ENCODE measurements at regions not wholly inside any gene's neighbourhood (a gene's known extent, or its start where the extent isn't known, plus 50 kb on each side); places are given as distances from the start of the nearest gene placed in this dataset.

DNA sequence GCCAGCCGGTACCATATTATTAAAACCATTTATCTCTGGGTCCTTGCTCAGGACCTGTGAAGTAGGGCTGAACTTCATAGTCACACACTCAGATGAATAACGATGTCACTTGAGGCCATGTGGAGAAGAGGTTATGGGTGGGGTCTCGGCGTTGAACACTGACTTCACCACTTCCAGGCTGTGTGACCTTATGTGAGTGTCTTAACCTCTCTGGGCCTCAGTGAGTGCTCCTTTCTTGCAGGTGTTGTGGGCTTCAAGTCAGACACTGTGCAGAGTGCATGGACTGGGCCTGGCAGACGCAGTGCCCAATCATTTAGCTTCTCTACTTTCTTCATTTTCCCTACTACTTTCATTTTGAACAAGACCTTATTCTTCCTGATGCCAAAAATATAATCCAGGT lies 278.8 kb downstream of the PBX3 start:
- TF ChIP-seq, protein P1, sequence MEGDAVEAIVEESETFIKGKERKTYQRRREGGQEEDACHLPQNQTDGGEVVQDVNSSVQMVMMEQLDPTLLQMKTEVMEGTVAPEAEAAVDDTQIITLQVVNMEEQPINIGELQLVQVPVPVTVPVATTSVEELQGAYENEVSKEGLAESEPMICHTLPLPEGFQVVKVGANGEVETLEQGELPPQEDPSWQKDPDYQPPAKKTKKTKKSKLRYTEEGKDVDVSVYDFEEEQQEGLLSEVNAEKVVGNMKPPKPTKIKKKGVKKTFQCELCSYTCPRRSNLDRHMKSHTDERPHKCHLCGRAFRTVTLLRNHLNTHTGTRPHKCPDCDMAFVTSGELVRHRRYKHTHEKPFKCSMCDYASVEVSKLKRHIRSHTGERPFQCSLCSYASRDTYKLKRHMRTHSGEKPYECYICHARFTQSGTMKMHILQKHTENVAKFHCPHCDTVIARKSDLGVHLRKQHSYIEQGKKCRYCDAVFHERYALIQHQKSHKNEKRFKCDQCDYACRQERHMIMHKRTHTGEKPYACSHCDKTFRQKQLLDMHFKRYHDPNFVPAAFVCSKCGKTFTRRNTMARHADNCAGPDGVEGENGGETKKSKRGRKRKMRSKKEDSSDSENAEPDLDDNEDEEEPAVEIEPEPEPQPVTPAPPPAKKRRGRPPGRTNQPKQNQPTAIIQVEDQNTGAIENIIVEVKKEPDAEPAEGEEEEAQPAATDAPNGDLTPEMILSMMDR (IDR thresholded peaks at IDR 0.05; ENCODE audit: extremely low read depth in 1 of 2, insufficient read depth in 1 of 2, low read depth in 1 of 2, low read length in 2 of 2): no peak
- TF ChIP-seq POLR2A (IDR thresholded peaks at IDR 0.05; ENCODE audit: low read depth, low read length): no peak
- no peak for TF ChIP-seq POLR2AphosphoS5 (IDR thresholded peaks at IDR 0.05; ENCODE audit: insufficient read depth, low read depth, low read length)
- no peak for TF ChIP-seq EZH2 (IDR thresholded peaks at IDR 0.05; ENCODE audit: borderline replicate concordance, low read depth, low read length, severe bottlenecking)
- TF ChIP-seq JUN (IDR thresholded peaks at IDR 0.05; ENCODE audit: borderline replicate concordance, insufficient read depth, insufficient read length, low read depth): no peak
- TF ChIP-seq, protein P2, sequence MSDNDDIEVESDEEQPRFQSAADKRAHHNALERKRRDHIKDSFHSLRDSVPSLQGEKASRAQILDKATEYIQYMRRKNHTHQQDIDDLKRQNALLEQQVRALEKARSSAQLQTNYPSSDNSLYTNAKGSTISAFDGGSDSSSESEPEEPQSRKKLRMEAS (IDR thresholded peaks at IDR 0.05; ENCODE audit: insufficient read depth, insufficient read length): no peak
- no peak for TF ChIP-seq MYC (IDR thresholded peaks at IDR 0.05; ENCODE audit: low read depth, low read length)
- no peak for TF ChIP-seq GATA2 (IDR thresholded peaks at IDR 0.05; ENCODE audit: insufficient read depth, insufficient read length, low read depth, low read length)
- TF ChIP-seq FOS (IDR thresholded peaks at IDR 0.05; ENCODE audit: borderline replicate concordance, insufficient read depth, low read length): no peak

Data from endothelial cell of umbilical vein (primary cell).